ENCODE measurements at regions not wholly inside any gene's neighbourhood (a gene's known extent, or its start where the extent isn't known, plus 50 kb on each side); places are given as distances from the start of the nearest gene placed in this dataset.

- Histone ChIP-seq H3K36me3 (ENCODE audit: control insufficient read depth, insufficient read depth, low read length) (no peaks in the 10 kb centered on the region), H3K4me3 (ENCODE audit: low read depth, low read length) (no peak overlapping the region), H3K27me3 (ENCODE audit: control insufficient read depth, insufficient read depth, low read length) (no peaks in the 10 kb centered on the region)
- ChIA-PET CTCF (no interaction called here), POLR2A (no interaction called here)
- DNase-seq (ENCODE audit: low read depth): no peak
- TF ChIP-seq CTCF (IDR thresholded peaks at IDR 0.05; ENCODE audit: insufficient read depth, low read depth, low read length): no peak
These were observed 470.8 kb downstream of the FGF9 start for GRCh38 chr13:22141716-22142115.

- POLR2A ChIA-PET: no interaction called here
- CTCF ChIA-PET: no interaction called here
- DNase-seq (ENCODE audit: low read depth): no peak
These were observed 472.8 kb downstream of the FGF9 start for GRCh38 chr13:22143671-22144070.

GRCh38 chr13:22144806-22145205 lies 473.9 kb downstream of the FGF9 start:
- Histone ChIP-seq H3K4me3 (ENCODE audit: low read depth, low read length) (no peak overlapping the region), H3K36me3 (ENCODE audit: control insufficient read depth, insufficient read depth, low read length) (no peaks in the 10 kb centered on the region), H3K27me3 (ENCODE audit: control insufficient read depth, insufficient read depth, low read length) (no peaks in the 10 kb centered on the region)
- TF ChIP-seq CTCF (IDR thresholded peaks at IDR 0.05; ENCODE audit: insufficient read depth, low read depth, low read length): no peak
- no peak for DNase-seq (ENCODE audit: low read depth)
- CTCF ChIA-PET: no interaction called here
- POLR2A ChIA-PET: no interaction called here

More at GRCh38 chr13:22143671-22144070, 472.8 kb downstream of the FGF9 start:
- no peak for TF ChIP-seq CTCF (IDR thresholded peaks at IDR 0.05; ENCODE audit: insufficient read depth, low read depth, low read length)
- Histone ChIP-seq H3K36me3 (ENCODE audit: control insufficient read depth, insufficient read depth, low read length) (no peaks in the 10 kb centered on the region), H3K27me3 (ENCODE audit: control insufficient read depth, insufficient read depth, low read length) (no peaks in the 10 kb centered on the region), H3K4me3 (ENCODE audit: low read depth, low read length) (no peak overlapping the region)

GRCh38 chr13:22148187-22148586 lies 477.3 kb downstream of the FGF9 start:
- CTCF ChIA-PET: no interaction called here
- POLR2A ChIA-PET: no interaction called here
- H3K36me3 ChIP-seq (ENCODE audit: control insufficient read depth, insufficient read depth, low read length): no peaks in the 10 kb centered on the region

GRCh38 chr13:22152751-22153150 lies 481.9 kb downstream of the FGF9 start:
- Histone ChIP-seq H3K36me3 (ENCODE audit: control insufficient read depth, insufficient read depth, low read length) (no peaks in the 10 kb centered on the region), H3K27me3 (ENCODE audit: control insufficient read depth, insufficient read depth, low read length) (no peaks in the 10 kb centered on the region), H3K4me3 (ENCODE audit: low read depth, low read length) (no peak overlapping the region)
- no peak for DNase-seq (ENCODE audit: low read depth)
- POLR2A ChIA-PET: no interaction called here
- CTCF ChIA-PET: no interaction called here
- no peak for TF ChIP-seq CTCF (IDR thresholded peaks at IDR 0.05; ENCODE audit: insufficient read depth, low read depth, low read length)

More at GRCh38 chr13:22148187-22148586, 477.3 kb downstream of the FGF9 start:
- TF ChIP-seq CTCF (IDR thresholded peaks at IDR 0.05; ENCODE audit: insufficient read depth, low read depth, low read length): no peak
- no peak for DNase-seq (ENCODE audit: low read depth)
- Histone ChIP-seq H3K27me3 (ENCODE audit: control insufficient read depth, insufficient read depth, low read length) (no peaks in the 10 kb centered on the region), H3K4me3 (ENCODE audit: low read depth, low read length) (no peak overlapping the region)

Data from BJ (cell line).